Duodenal mucosa (tissue), 2 donors: ENCODE measurements at regions not wholly inside any gene's neighbourhood (a gene's known extent, or its start where the extent isn't known, plus 50 kb on each side); places are given as distances from the start of the nearest gene placed in this dataset.
A peak's percentile ranks its signal among the peaks of the same experiment; 100 is the strongest.

Source experiments
- H3K27ac ChIP-seq: one replicate; pipeline ENCODE4 v1.7.0; 2013; ENCODE audit warnings: low read depth, low read length
- H3K27me3 ChIP-seq, 2 donors: one replicate each; pipeline ENCODE4 v1.7.0; 2013; ENCODE audit warnings: low read length in 2 of 2, control low read depth in 1 of 2; ENCODE audit not compliant: insufficient read depth in 2 of 2, control insufficient read depth in 1 of 2
- H3K36me3 ChIP-seq, 2 donors: one replicate each; pipeline ENCODE4 v1.7.0; 2013; ENCODE audit warnings: low read length in 2 of 2, control low read depth in 1 of 2; ENCODE audit not compliant: insufficient read depth in 2 of 2, control insufficient read depth in 1 of 2
- H3K4me1 ChIP-seq, 2 donors: one replicate each; pipeline ENCODE4 v1.7.0; 2013; ENCODE audit warnings: low read length in 2 of 2, control low read depth in 1 of 2; ENCODE audit not compliant: insufficient read depth in 2 of 2, control insufficient read depth in 1 of 2
- H3K4me3 ChIP-seq, 2 donors: one replicate each; pipeline ENCODE4 v1.7.0; 2013; ENCODE audit warnings: low read length in 2 of 2, low read depth in 1 of 2
- H3K9ac ChIP-seq, 2 donors: one replicate each; pipeline ENCODE4 v1.7.0; 2013; ENCODE audit warnings: low read length in 2 of 2, low read depth in 1 of 2
- H3K9me3 ChIP-seq, 2 donors: one replicate each; pipeline ENCODE4 v1.7.0; 2013; ENCODE audit warnings: low read length in 2 of 2, control low read depth in 1 of 2; ENCODE audit not compliant: control insufficient read depth in 1 of 2

GRCh38 chr14:99055816-99056215, 216.2 kb downstream of the BCL11B start:
- Histone ChIP-seq H3K9ac (no peak overlapping the region), H3K9me3 (peaks cover 2 to 12% of the 10 kb centered on the region in 2 donors), H3K27me3 (no peaks in the 10 kb centered on the region), H3K4me1 (peaks cover 0 to 4% of the 10 kb centered on the region in 2 donors), H3K4me3 (no peak overlapping the region), H3K27ac (no peak overlapping the region), H3K36me3 (no peaks in the 10 kb centered on the region)

- H3K27me3 ChIP-seq, result no peaks in the 10 kb centered on the region
- no peak overlapping the region for H3K27ac ChIP-seq
- peaks cover 0 to 4% of the 10 kb centered on the region in 2 donors for H3K4me1 ChIP-seq
- no peaks in the 10 kb centered on the region for H3K36me3 ChIP-seq
- peaks cover 2 to 4% of the 10 kb centered on the region in 2 donors for H3K9me3 ChIP-seq
- no peak overlapping the region for H3K9ac ChIP-seq
- no peak overlapping the region for H3K4me3 ChIP-seq
Observed at GRCh38 chr14:99057576-99058083, 214.4 kb downstream of the BCL11B start.

DNA sequence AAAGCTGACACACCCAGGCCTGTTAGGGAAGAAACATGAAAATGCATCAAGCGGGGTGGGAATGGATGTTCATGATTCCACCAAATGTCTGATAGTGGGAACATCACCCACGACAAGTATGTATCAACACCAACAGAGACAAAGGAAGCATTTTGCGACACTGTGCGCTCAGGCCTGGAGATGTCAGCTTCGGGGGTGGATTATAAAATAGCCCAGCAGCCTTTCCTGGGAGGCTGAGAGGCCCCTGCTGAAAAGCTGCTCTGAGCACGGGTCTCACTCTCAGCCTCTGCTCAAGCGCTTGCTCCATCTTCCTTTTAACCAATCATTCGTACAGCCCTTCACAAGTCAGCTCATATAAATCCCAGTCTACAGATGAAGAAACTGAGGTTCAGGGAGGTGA, 213.5 kb downstream of the BCL11B start:
- no peak overlapping the region for H3K27ac ChIP-seq
- no peaks in the 10 kb centered on the region for H3K36me3 ChIP-seq
- H3K4me1 ChIP-seq, result peaks cover under 1 to 4% of the 10 kb centered on the region in 2 donors
- H3K9ac ChIP-seq, result no peak overlapping the region
- no peak overlapping the region for H3K4me3 ChIP-seq
- no peaks in the 10 kb centered on the region for H3K27me3 ChIP-seq
- peaks cover 0 to 2% of the 10 kb centered on the region in 2 donors for H3K9me3 ChIP-seq

DNA sequence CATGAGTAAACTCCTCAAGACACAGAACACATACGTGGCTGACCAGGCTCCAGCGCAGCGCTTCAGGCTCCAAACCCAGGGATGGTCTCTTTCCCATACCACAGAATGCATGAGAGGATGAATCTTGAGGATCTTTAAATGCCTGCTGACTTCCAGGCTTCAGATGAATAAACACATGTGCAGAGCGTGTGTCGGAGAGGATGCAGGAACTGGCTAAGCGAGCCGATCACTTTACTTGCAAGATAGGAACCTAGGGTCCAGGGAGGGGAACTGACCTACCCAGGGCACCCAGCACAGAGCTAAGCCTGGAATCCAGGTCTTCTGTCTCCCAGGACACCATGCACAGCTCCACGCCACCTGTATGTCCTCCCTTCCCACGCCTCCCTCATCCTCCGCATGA, 209.8 kb downstream of the BCL11B start:
- Histone ChIP-seq H3K4me1 (peaks cover 20 to 23% of the 10 kb centered on the region in 2 donors), H3K27me3 (no peaks in the 10 kb centered on the region), H3K27ac (no peak overlapping the region), H3K4me3 (no peak overlapping the region), H3K36me3 (no peaks in the 10 kb centered on the region), H3K9me3 (no peaks in the 10 kb centered on the region), H3K9ac (no peak overlapping the region)

DNA sequence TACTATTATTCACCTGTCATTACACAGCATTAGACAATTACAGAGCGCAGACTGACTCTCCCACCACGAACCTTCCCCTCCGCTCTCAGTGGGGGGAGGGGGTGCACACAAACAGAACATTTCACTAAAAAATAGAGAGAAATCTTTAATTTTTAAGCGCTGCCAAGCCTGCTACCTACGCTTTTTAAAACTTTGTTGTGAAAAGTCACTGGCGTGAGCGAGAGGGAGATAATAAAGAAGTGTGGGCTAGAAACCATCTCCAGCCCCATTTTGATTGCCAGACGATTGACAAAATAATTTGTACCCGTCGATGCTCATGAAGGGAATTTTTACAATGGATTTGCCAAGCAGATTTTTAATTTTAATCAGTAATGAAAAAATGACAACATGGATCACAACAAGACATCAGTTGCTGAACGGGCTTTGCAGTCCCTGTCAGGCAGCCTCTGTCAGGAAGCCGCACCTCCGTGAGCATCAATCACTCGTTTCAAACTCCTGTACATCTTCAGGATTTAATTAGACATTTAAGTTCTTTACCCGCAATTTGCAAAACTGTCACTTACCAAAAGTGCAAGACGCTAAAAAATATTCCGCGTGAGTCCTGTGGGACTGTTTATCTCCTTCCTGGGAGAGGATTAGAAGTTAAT, 209.1 kb downstream of the BCL11B start:
- H3K4me1 ChIP-seq, result peaks cover 18 to 23% of the 10 kb centered on the region in 2 donors
- no peak overlapping the region for H3K9ac ChIP-seq
- H3K36me3 ChIP-seq, result no peaks in the 10 kb centered on the region
- H3K27ac ChIP-seq, result no peak overlapping the region
- no peaks in the 10 kb centered on the region for H3K9me3 ChIP-seq
- no peaks in the 10 kb centered on the region for H3K27me3 ChIP-seq
- no peak overlapping the region for H3K4me3 ChIP-seq

- Histone ChIP-seq H3K27ac (no peak overlapping the region), H3K9me3 (no peaks in the 10 kb centered on the region), H3K4me3 (peak overlapping the region in 1 of 2 donors; percentile 32), H3K36me3 (no peaks in the 10 kb centered on the region), H3K27me3 (no peaks in the 10 kb centered on the region), H3K9ac (no peak overlapping the region), H3K4me1 (peaks cover 15 to 23% of the 10 kb centered on the region in 2 donors)
Observed at GRCh38 chr14:99063620-99064225, 208.3 kb downstream of the BCL11B start.

DNA sequence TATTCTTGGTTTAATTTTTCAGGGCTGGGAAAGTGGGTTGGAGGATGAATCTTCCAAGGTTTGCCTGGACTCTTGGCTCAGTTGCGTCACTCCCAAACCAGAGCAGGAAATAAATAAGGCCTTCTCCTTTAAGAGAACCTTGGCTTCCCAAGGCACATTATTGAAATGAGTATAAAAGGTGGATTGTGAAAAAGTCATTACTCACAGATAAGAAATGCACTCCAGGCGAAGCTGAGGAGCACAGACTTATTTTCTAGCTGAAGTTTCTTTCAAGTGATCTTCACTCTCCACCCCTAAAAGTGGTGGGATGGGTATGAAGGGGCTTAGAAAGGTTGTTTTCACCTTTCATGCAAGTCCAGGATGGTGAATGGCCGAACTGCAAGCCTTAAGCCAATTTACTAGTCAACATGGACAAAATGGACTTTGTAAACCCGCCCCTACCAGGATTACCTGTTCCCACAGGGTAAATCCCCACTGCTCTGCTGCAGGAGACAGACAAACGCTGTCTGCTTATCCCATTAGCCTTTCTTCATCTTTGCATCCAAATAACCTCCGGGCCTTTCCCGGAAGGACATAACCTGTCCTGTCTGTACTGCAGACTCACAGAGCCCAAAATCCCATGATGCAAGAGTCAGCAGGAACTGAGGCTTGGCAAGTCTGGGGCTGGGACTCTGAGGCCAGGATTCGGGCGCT, 207.6 kb downstream of the BCL11B start:
- Histone ChIP-seq H3K4me3 (peak overlapping the region in 1 of 2 donors; percentile 32), H3K27me3 (no peaks in the 10 kb centered on the region), H3K9ac (peak overlapping the region in 1 of 2 donors; percentile 18), H3K4me1 (peaks cover 15 to 23% of the 10 kb centered on the region in 2 donors), H3K9me3 (no peaks in the 10 kb centered on the region), H3K36me3 (no peaks in the 10 kb centered on the region), H3K27ac (no peak overlapping the region)

DNA sequence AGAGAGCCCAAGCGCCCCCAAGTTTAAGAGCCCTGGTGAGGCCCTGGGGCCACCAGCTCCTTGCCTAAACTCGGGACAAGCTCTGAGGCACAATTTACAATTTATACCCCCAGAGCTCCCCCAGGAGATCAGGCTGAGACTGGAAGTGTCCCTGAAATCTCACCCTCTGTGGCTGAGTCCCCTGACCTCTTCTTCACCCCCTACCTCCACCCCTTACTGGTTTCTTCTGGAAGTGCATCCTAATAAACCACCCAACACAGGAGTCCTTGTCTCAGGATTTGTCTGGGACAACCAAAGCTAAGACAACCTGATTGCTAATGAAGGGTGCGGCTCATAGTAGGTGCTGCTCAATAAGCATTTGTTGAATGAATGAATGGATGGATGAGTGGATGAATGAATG, 206.4 kb downstream of the BCL11B start:
- H3K36me3 ChIP-seq, result no peaks in the 10 kb centered on the region
- H3K27ac ChIP-seq, result no peak overlapping the region
- H3K9me3 ChIP-seq, result no peaks in the 10 kb centered on the region
- H3K27me3 ChIP-seq, result no peaks in the 10 kb centered on the region
- H3K4me3 ChIP-seq, result no peak overlapping the region
- no peak overlapping the region for H3K9ac ChIP-seq
- peaks cover 15 to 23% of the 10 kb centered on the region in 2 donors for H3K4me1 ChIP-seq

DNA sequence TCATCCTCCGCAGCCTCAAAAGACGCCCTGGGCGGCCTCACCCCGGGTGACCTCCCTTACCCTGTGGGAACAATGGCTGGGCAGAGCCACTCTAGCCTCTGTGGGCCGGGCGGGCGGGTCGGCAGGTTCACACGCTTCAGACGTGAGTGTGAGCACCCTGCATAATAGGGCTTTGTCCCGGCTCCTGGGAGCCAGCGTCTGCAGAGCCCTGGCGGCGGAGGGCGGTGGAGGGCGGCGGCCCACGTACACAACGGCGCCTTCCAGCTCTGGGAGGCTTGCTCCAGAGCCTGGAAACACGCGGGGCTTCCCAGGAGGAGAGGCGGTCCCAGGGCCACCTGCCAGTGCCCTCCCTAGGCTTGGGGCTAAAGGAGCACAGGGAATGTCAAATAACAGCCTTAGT, 205.6 kb downstream of the BCL11B start:
- no peak overlapping the region for H3K27ac ChIP-seq
- H3K9me3 ChIP-seq, result no peaks in the 10 kb centered on the region
- no peak overlapping the region for H3K9ac ChIP-seq
- H3K27me3 ChIP-seq, result no peaks in the 10 kb centered on the region
- no peaks in the 10 kb centered on the region for H3K36me3 ChIP-seq
- H3K4me1 ChIP-seq, result peaks cover 15 to 23% of the 10 kb centered on the region in 2 donors
- H3K4me3 ChIP-seq, result no peak overlapping the region
